Kidney (tissue), 13 donors: ENCODE measurements at regions not wholly inside any gene's neighbourhood (a gene's known extent, or its start where the extent isn't known, plus 50 kb on each side); places are given as distances from the start of the nearest gene placed in this dataset.

Source experiments
- DNase-seq, 5 donors: peaks; one replicate each; pipeline ENCODE4 v3.0.0-alpha.2; 2013 to 2020
- FAIRE-seq: peaks from 2 replicates; lab custom pipeline; 2012; peaks lifted over from hg19 to GRCh38; lab: Jason Lieb, UNC
- H3K27ac ChIP-seq, 2 donors: one replicate each; pipeline ENCODE4 v1.7.0; 2013; ENCODE audit warnings: low read depth in 2 of 2, low read length in 2 of 2, inconsistent platforms in 1 of 2
- H3K27me3 ChIP-seq: one replicate; pipeline ENCODE4 v1.7.1; 2013; ENCODE audit warnings: low read length, inconsistent platforms; ENCODE audit not compliant: control insufficient read depth, insufficient read depth
- H3K36me3 ChIP-seq, 3 donors: one replicate each; pipeline versions ENCODE4 v1.7.0 to v1.7.1; 2013; ENCODE audit warnings: low read length in 3 of 3, control low read depth in 1 of 3, inconsistent platforms in 1 of 3; ENCODE audit not compliant: insufficient read depth in 3 of 3, control insufficient read depth in 2 of 3
- H3K4me1 ChIP-seq, 3 donors: one replicate each; pipeline versions ENCODE4 v1.7.0 to v1.7.1; 2013; ENCODE audit warnings: low read length in 3 of 3, inconsistent platforms in 1 of 3, low read depth in 1 of 3; ENCODE audit not compliant: control insufficient read depth in 2 of 3, insufficient read depth in 2 of 3
- H3K4me3 ChIP-seq, 3 donors: one replicate each; pipeline versions ENCODE4 v1.7.0 to v1.8.1; 2013; ENCODE audit warnings: low read length in 3 of 3, control low read depth in 1 of 3, inconsistent platforms in 1 of 3
- H3K9ac ChIP-seq, 3 donors: one replicate each; pipeline versions ENCODE4 v1.7.0 to v1.7.1; 2013; ENCODE audit warnings: low read length in 3 of 3, control low read depth in 1 of 3, inconsistent platforms in 1 of 3
- H3K9me3 ChIP-seq, 3 donors: one replicate each; pipeline versions ENCODE4 v1.7.0 to v1.7.1; 2013; ENCODE audit warnings: low read length in 3 of 3, control low read depth in 1 of 3, inconsistent platforms in 1 of 3; ENCODE audit not compliant: control insufficient read depth in 2 of 3, insufficient read depth in 1 of 3
- CTCF ChIP-seq: IDR thresholded peaks from 3 replicates; pipeline ENCODE4 v1.5.1; 2012; ENCODE audit warnings: mild to moderate bottlenecking, moderate library complexity, borderline replicate concordance; ENCODE audit not compliant: insufficient read depth; ENCODE audit errors: extremely low read depth
- intact Hi-C: fragments of 100-400 bp; cut with DNase I; formaldehyde crosslinking; loops from one replicate; pipeline ENCODE4 v1.11.1; 2022
- donor health status: control.
- donor health status: control.
- donor health status: control.
- donor health status: control.
- donor health status: control.
- donor health status: DM: yes; HTN: yes; CAD: no.
- donor health status: Normal renal cell carcinoma (clear cell type).

- no peaks in the 10 kb centered on the region for H3K9me3 ChIP-seq
- FAIRE-seq = no peak
- no peak overlapping the region for H3K4me3 ChIP-seq
- no peak for TF ChIP-seq CTCF
- intact Hi-C loops = no loop called here
- H3K27ac ChIP-seq = no peak overlapping the region
- H3K4me1 ChIP-seq = peaks cover 2 to 42% (median 39%) of the 10 kb centered on the region in 3 donors
- peak in 2 of 5 donors; percentile 37 to 45 for DNase-seq
- H3K36me3 ChIP-seq = no peaks in the 10 kb centered on the region
- H3K9ac ChIP-seq = no peak overlapping the region
- no peaks in the 10 kb centered on the region for H3K27me3 ChIP-seq
These were observed 164.8 kb upstream of the GRK3 start for GRCh38 chr22:25399649-25400151.

GRCh38 chr22:25402160-25402500, 162.3 kb upstream of the GRK3 start:
- no peak for TF ChIP-seq CTCF
- H3K4me1 ChIP-seq = peaks cover 2 to 44% (median 31%) of the 10 kb centered on the region in 3 donors
- H3K36me3 ChIP-seq = no peaks in the 10 kb centered on the region
- FAIRE-seq (no peak), DNase-seq (peak in 1 of 5 donors; percentile 29)
- intact Hi-C loops = no loop called here
- no peaks in the 10 kb centered on the region for H3K27me3 ChIP-seq
- peak overlapping the region in 1 of 3 donors; percentile 81 for H3K4me3 ChIP-seq
- no peaks in the 10 kb centered on the region for H3K9me3 ChIP-seq
- H3K27ac ChIP-seq = peak overlapping the region; percentile 80 to 92
- peak overlapping the region in 2 of 3 donors; percentile 46 to 85 for H3K9ac ChIP-seq

DNA sequence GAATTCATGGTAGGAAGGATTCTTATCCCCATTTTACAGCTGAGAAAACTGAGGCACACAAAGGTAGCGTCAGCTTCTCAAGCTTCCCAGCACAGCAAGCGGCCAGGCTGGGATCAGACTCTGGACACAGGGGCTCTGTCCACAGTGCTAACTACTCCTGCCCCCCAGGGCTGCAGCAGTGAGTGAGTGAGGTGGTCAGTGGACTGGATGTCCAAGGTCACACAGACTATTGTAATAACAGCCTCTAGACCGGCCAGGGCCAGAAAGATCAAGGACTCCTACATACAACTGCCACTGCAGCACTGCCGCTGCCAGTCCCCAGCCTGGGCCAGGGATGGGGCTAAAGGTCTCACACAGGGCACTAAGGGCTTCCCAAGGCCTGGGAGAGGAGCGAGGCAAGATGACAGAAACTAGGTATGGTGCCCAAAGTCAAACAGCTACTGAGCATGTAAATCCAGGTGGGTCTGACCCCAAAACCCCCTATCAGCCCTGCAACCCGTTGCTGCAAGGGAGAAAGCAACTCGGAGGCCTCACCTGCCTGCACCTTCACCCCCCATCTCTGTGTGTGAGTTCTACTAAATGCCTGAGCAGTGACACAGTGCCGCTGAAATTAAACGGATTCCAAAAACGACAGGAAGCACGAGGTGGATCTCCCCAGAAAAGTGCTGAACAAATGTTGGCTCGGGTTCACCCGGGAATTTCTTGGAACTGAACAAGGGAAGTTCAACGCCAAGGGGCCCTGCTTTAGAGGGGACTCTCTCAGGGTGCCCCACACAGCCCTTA, 161.8 kb upstream of the GRK3 start:
- intact Hi-C loops = no loop called here
- no peaks in the 10 kb centered on the region for H3K9me3 ChIP-seq
- peak overlapping the region in 1 of 3 donors; percentile 81 for H3K4me3 ChIP-seq
- H3K4me1 ChIP-seq = peaks cover 2 to 44% (median 31%) of the 10 kb centered on the region in 3 donors
- no peaks in the 10 kb centered on the region for H3K36me3 ChIP-seq
- no peaks in the 10 kb centered on the region for H3K27me3 ChIP-seq
- peak overlapping the region; percentile 80 to 92 for H3K27ac ChIP-seq
- DNase-seq (peak; percentile 42 to 68 (median 61)), FAIRE-seq (no peak)
- TF ChIP-seq CTCF = no peak
- peak overlapping the region in 2 of 3 donors; percentile 10 to 85 for H3K9ac ChIP-seq
